Coronary artery (tissue), 2 donors: ENCODE measurements at regions not wholly inside any gene's neighbourhood (a gene's known extent, or its start where the extent isn't known, plus 50 kb on each side); places are given as distances from the start of the nearest gene placed in this dataset.
A peak's percentile ranks its signal among the peaks of the same experiment; 100 is the strongest.
"Not testable (repeated sequence)": the region's sequence is repeated elsewhere in the genome, so short reads cannot be mapped to it uniquely, and the experiment has no call there.

ENCODE experiments used
- DNase-seq: peaks from one replicate; pipeline ENCODE4 v3.0.0-alpha.2; 2017; ENCODE audit warnings: low spot score
- H3K27ac ChIP-seq, 2 donors: fragments of 200-600 bp; sonication (generic); one replicate each; pipeline ENCODE4 v1.5.1; 2016 to 2019
- H3K4me3 ChIP-seq: fragments of 200-600 bp; sonication (generic); 2 replicates; pipeline ENCODE4 v1.5.1; 2016; ENCODE audit warnings: mild to moderate bottlenecking, moderate library complexity
- CTCF ChIP-seq: fragments of 200-600 bp; sonication (generic); IDR thresholded peaks from one replicate; pipeline ENCODE4 v1.5.1; 2019; ENCODE audit warnings: antibody characterized with exemption

GRCh38 chr5:127216143-127216542 lies 74.5 kb upstream of the MEGF10 start:
- Histone ChIP-seq H3K4me3 (no peak overlapping the region), H3K27ac (no peak overlapping the region)
- TF ChIP-seq CTCF = no peak
- no peak for DNase-seq

- no peak for DNase-seq
- TF ChIP-seq CTCF = no peak
- no peak overlapping the region for H3K4me3 ChIP-seq
- no peak overlapping the region for H3K27ac ChIP-seq
These were observed 73.5 kb upstream of the MEGF10 start for GRCh38 chr5:127216898-127217675.

GRCh38 chr5:127221936-127222335 lies 68.7 kb upstream of the MEGF10 start:
- H3K27ac ChIP-seq, DNase-seq, H3K4me3 ChIP-seq: not testable (repeated sequence)

- H3K27ac ChIP-seq, DNase-seq, H3K4me3 ChIP-seq: not testable (repeated sequence)
These were observed 67.9 kb upstream of the MEGF10 start for GRCh38 chr5:127222571-127223156.

GRCh38 chr5:127223256-127223974 lies 67.2 kb upstream of the MEGF10 start:
- no peak for TF ChIP-seq CTCF
- DNase-seq = no peak
- Histone ChIP-seq H3K27ac (no peak overlapping the region), H3K4me3 (no peak overlapping the region)

GRCh38 chr5:127227881-127228280 lies 62.7 kb upstream of the MEGF10 start:
- Histone ChIP-seq H3K4me3 (no peak overlapping the region), H3K27ac (no peak overlapping the region)
- no peak for DNase-seq
- TF ChIP-seq CTCF = no peak

GRCh38 chr5:127228540-127229184 lies 61.9 kb upstream of the MEGF10 start:
- H3K4me3 ChIP-seq = peak overlapping the region; percentile 73
- DNase-seq = no peak
- peak overlapping the region in 1 of 2 donors; percentile 55 for H3K27ac ChIP-seq

More at GRCh38 chr5:127228540-127229184, 61.9 kb upstream of the MEGF10 start:
- no peak for TF ChIP-seq CTCF
